IPS-20b (cell line): ENCODE measurements at regions not wholly inside any gene's neighbourhood (a gene's known extent, or its start where the extent isn't known, plus 50 kb on each side); places are given as distances from the start of the nearest gene placed in this dataset.

Experiments
- H3K27ac ChIP-seq: one replicate; pipeline ENCODE4 v1.5.1; 2013; ENCODE audit warnings: low read length
- H3K27me3 ChIP-seq: 2 replicates; pipeline ENCODE4 v1.6.1; 2013; ENCODE audit warnings: mild to moderate bottlenecking, low read length, inconsistent platforms; ENCODE audit not compliant: insufficient read depth
- H3K36me3 ChIP-seq: 2 replicates; pipeline ENCODE4 v1.6.1; 2013; ENCODE audit warnings: low read depth, mild to moderate bottlenecking, inconsistent platforms, low read length, moderate library complexity; ENCODE audit not compliant: insufficient read depth
- H3K4me1 ChIP-seq: 2 replicates; pipeline ENCODE4 v1.6.1; 2013; ENCODE audit warnings: mild to moderate bottlenecking, control low read depth, inconsistent platforms, low read length, moderate library complexity; ENCODE audit not compliant: insufficient read depth
- H3K4me3 ChIP-seq: 2 replicates; pipeline ENCODE4 v1.5.1; 2013; ENCODE audit warnings: mild to moderate bottlenecking, low read length, inconsistent platforms
- H3K9ac ChIP-seq: 2 replicates; pipeline ENCODE4 v1.6.1; 2013; ENCODE audit warnings: low read depth, mild to moderate bottlenecking, inconsistent platforms, low read length, moderate library complexity
- H3K9me3 ChIP-seq: 2 replicates; pipeline ENCODE4 v1.6.1; 2013; ENCODE audit warnings: mild to moderate bottlenecking, low read depth, low read length, inconsistent platforms; ENCODE audit not compliant: insufficient read depth

GRCh38 chr11:41609511-41609910 is 150.1 kb upstream of the LRRC4C start:
- H3K27me3 ChIP-seq: no peaks in the 10 kb centered on the region

GRCh38 chr11:41612415-41612814 is 153.0 kb upstream of the LRRC4C start:
- no peaks in the 10 kb centered on the region for H3K4me1 ChIP-seq
- H3K4me3 ChIP-seq: no peak overlapping the region
- H3K27me3 ChIP-seq: no peaks in the 10 kb centered on the region
- no peak overlapping the region for H3K9ac ChIP-seq
- peaks cover 7% of the 10 kb centered on the region; the same call in 1 of the 2 replicates for H3K9me3 ChIP-seq
- no peaks in the 10 kb centered on the region for H3K36me3 ChIP-seq
- no peak overlapping the region for H3K27ac ChIP-seq

More at GRCh38 chr11:41609511-41609910, 150.1 kb upstream of the LRRC4C start:
- Histone ChIP-seq H3K9ac (no peak overlapping the region), H3K9me3 (no peaks in the 10 kb centered on the region; the same call in none of the 2 replicates), H3K27ac (no peak overlapping the region), H3K36me3 (no peaks in the 10 kb centered on the region), H3K4me1 (no peaks in the 10 kb centered on the region), H3K4me3 (no peak overlapping the region)

- Histone ChIP-seq H3K4me3 (no peak overlapping the region), H3K36me3 (no peaks in the 10 kb centered on the region), H3K9ac (no peak overlapping the region), H3K27me3 (no peaks in the 10 kb centered on the region), H3K4me1 (no peaks in the 10 kb centered on the region), H3K9me3 (peaks cover 7% of the 10 kb centered on the region; the same call in 1 of the 2 replicates), H3K27ac (no peak overlapping the region)
Observed at GRCh38 chr11:41613326-41613725, 153.9 kb upstream of the LRRC4C start.

- no peaks in the 10 kb centered on the region for H3K36me3 ChIP-seq
- no peaks in the 10 kb centered on the region for H3K27me3 ChIP-seq
- H3K4me1 ChIP-seq: no peaks in the 10 kb centered on the region
- peaks cover 17% of the 10 kb centered on the region for H3K9me3 ChIP-seq
- H3K9ac ChIP-seq: no peak overlapping the region
- H3K4me3 ChIP-seq: no peak overlapping the region
- no peak overlapping the region for H3K27ac ChIP-seq
Observed at GRCh38 chr11:41622707-41623359, 163.4 kb upstream of the LRRC4C start.

GRCh38 chr11:41659985-41660384 is 200.5 kb upstream of the LRRC4C start:
- Histone ChIP-seq H3K4me3 (no peak overlapping the region), H3K9me3 (no peaks in the 10 kb centered on the region)

GRCh38 chr11:41660585-41660984 is 201.1 kb upstream of the LRRC4C start:
- Histone ChIP-seq H3K9ac (no peak overlapping the region), H3K4me3 (no peak overlapping the region), H3K9me3 (no peaks in the 10 kb centered on the region), H3K36me3 (no peaks in the 10 kb centered on the region), H3K27ac (no peak overlapping the region), H3K4me1 (no peaks in the 10 kb centered on the region), H3K27me3 (no peaks in the 10 kb centered on the region)

More at GRCh38 chr11:41659985-41660384, 200.5 kb upstream of the LRRC4C start:
- Histone ChIP-seq H3K4me1 (no peaks in the 10 kb centered on the region), H3K36me3 (no peaks in the 10 kb centered on the region), H3K9ac (no peak overlapping the region), H3K27ac (no peak overlapping the region), H3K27me3 (no peaks in the 10 kb centered on the region)

GRCh38 chr11:41665441-41666360 is 206.2 kb upstream of the LRRC4C start:
- Histone ChIP-seq H3K9me3 (no peaks in the 10 kb centered on the region), H3K4me1 (no peaks in the 10 kb centered on the region; the same call in 1 of the 2 replicates), H3K9ac (no peak overlapping the region), H3K27ac (no peak overlapping the region), H3K27me3 (no peaks in the 10 kb centered on the region), H3K36me3 (no peaks in the 10 kb centered on the region), H3K4me3 (no peak overlapping the region)

GRCh38 chr11:41666951-41667653 is 207.7 kb upstream of the LRRC4C start:
- Histone ChIP-seq H3K36me3 (no peaks in the 10 kb centered on the region), H3K9ac (no peak overlapping the region), H3K9me3 (no peaks in the 10 kb centered on the region), H3K27ac (no peak overlapping the region), H3K27me3 (no peaks in the 10 kb centered on the region), H3K4me3 (no peak overlapping the region), H3K4me1 (no peaks in the 10 kb centered on the region; the same call in 1 of the 2 replicates)

- Histone ChIP-seq H3K36me3 (no peaks in the 10 kb centered on the region), H3K9me3 (no peaks in the 10 kb centered on the region), H3K27ac (no peak overlapping the region), H3K4me3 (no peak overlapping the region), H3K9ac (no peak overlapping the region), H3K4me1 (no peaks in the 10 kb centered on the region), H3K27me3 (no peaks in the 10 kb centered on the region)
Observed at GRCh38 chr11:41675205-41675604, 215.8 kb upstream of the LRRC4C start.

GRCh38 chr11:41713030-41713429 is 253.6 kb upstream of the LRRC4C start:
- peaks cover 27% of the 10 kb centered on the region for H3K4me1 ChIP-seq
- H3K4me3 ChIP-seq: no peak overlapping the region
- no peaks in the 10 kb centered on the region for H3K27me3 ChIP-seq
- no peak overlapping the region for H3K27ac ChIP-seq
- no peaks in the 10 kb centered on the region for H3K9me3 ChIP-seq
- H3K9ac ChIP-seq: no peak overlapping the region
- H3K36me3 ChIP-seq: no peaks in the 10 kb centered on the region

GRCh38 chr11:41714101-41714500 is 254.6 kb upstream of the LRRC4C start:
- H3K4me1 ChIP-seq: peaks cover 20% of the 10 kb centered on the region
- no peak overlapping the region for H3K4me3 ChIP-seq
- H3K27ac ChIP-seq: no peak overlapping the region
- no peaks in the 10 kb centered on the region for H3K9me3 ChIP-seq
- H3K9ac ChIP-seq: no peak overlapping the region
- no peaks in the 10 kb centered on the region for H3K36me3 ChIP-seq
- no peaks in the 10 kb centered on the region for H3K27me3 ChIP-seq
